A673 (cell line): ENCODE measurements at regions not wholly inside any gene's neighbourhood (a gene's known extent, or its start where the extent isn't known, plus 50 kb on each side); places are given as distances from the start of the nearest gene placed in this dataset.

Experiments used
- BruUV-seq: library from RNA; stranded (reverse); fragments of 400-500 nt; replicated peaks from 2 replicates; lab custom pipeline; 2021; lab: Mats Ljungman, UMichigan
- CTCF ChIA-PET: fragments of 300-600 bp; sonication (Branson Sonifier 250); formaldehyde crosslinking; loops from one replicate; lab custom pipeline; 2022; ENCODE audit warnings: antibody characterized with exemption; lab: Charles Lee
- POLR2A ChIA-PET: fragments of 300-600 bp; sonication (Branson Sonifier 250); formaldehyde crosslinking; loops from one replicate; lab custom pipeline; 2022; ENCODE audit warnings: antibody characterized with exemption; ENCODE audit not compliant: low non-redundant PET; lab: Charles Lee
- DNase-seq: peaks from one replicate; pipeline ENCODE4 v3.0.0-alpha.2; 2015; ENCODE audit warnings: low spot score
- H3K27ac ChIP-seq: fragments of 200-600 bp; sonication (generic); 2 replicates; pipeline ENCODE4 v1.5.1; 2016; ENCODE audit warnings: mixed run types, low read depth, mild to moderate bottlenecking, mixed read lengths, antibody characterized with exemption, low read length; ENCODE audit not compliant: poor library complexity, severe bottlenecking
- H3K27me3 ChIP-seq: fragments of 200-600 bp; sonication (generic); replicated peaks from 2 replicates; pipeline ENCODE4 v1.6.1; 2017; ENCODE audit warnings: mixed run types, low read depth, mild to moderate bottlenecking, mixed read lengths, antibody characterized with exemption, low read length; ENCODE audit not compliant: insufficient read depth, poor library complexity
- H3K36me3 ChIP-seq: fragments of 200-600 bp; sonication (generic); 2 replicates; pipeline ENCODE4 v1.6.1; 2016; ENCODE audit warnings: mixed run types, mild to moderate bottlenecking, mixed read lengths, antibody characterized with exemption, low read length; ENCODE audit not compliant: insufficient read depth, poor library complexity, severe bottlenecking
- H3K4me1 ChIP-seq: fragments of 200-600 bp; sonication (generic); 2 replicates; pipeline ENCODE4 v1.6.1; 2017; ENCODE audit warnings: mixed run types, mild to moderate bottlenecking, mixed read lengths, antibody characterized with exemption, low read length; ENCODE audit not compliant: insufficient read depth, poor library complexity, severe bottlenecking
- H3K4me3 ChIP-seq: fragments of 200-600 bp; sonication (generic); 2 replicates; pipeline ENCODE4 v1.5.1; 2016; ENCODE audit warnings: low read depth, mixed run types, mild to moderate bottlenecking, mixed read lengths, low read length; ENCODE audit not compliant: poor library complexity, severe bottlenecking
- H3K9me3 ChIP-seq: fragments of 200-600 bp; sonication (generic); 2 replicates; pipeline ENCODE4 v1.6.1; 2016; ENCODE audit warnings: mixed run types, low read depth, mild to moderate bottlenecking, mixed read lengths, antibody characterized with exemption, low read length; ENCODE audit not compliant: poor library complexity, severe bottlenecking
- CTCF ChIP-seq: fragments of 300-800, 200-600 bp; sonication (generic); conservative IDR thresholded peaks from 2 replicates; pipeline ENCODE4 v1.5.1; 2017; ENCODE audit warnings: low read depth, mild to moderate bottlenecking, antibody characterized with exemption, low read length, moderate library complexity, mixed read lengths
- EZH2 ChIP-seq: fragments of 200-600 bp; sonication (generic); IDR thresholded peaks from 2 replicates; pipeline ENCODE4 v1.6.1; 2017; ENCODE audit warnings: borderline replicate concordance, low read depth, mild to moderate bottlenecking, mixed read lengths, antibody characterized with exemption, low read length; ENCODE audit not compliant: poor library complexity, severe bottlenecking
- intact Hi-C: fragments of 100-400 bp; cut with micrococcal nuclease; formaldehyde crosslinking; loops from one replicate; pipeline ENCODE4 v1.10.0; 2022; ENCODE audit not compliant: unreplicated experiment

- Histone ChIP-seq H3K27ac (no peak overlapping the region), H3K27me3 (no peaks in the 10 kb centered on the region), H3K4me3 (no peak overlapping the region), H3K4me1 (peaks cover 14% of the 10 kb centered on the region), H3K36me3 (no peaks in the 10 kb centered on the region), H3K9me3 (no peaks in the 10 kb centered on the region)
- ChIA-PET CTCF (no interaction called here), POLR2A (no interaction called here)
- intact Hi-C loops = no loop called here
- no peak for DNase-seq
- BruUV-seq = no TSS peak
- TF ChIP-seq EZH2 (no peak), CTCF (no peak)
These were observed 178.6 kb downstream of the PHLDA1 start for GRCh38 chr12:75852956-75853355.

DNA sequence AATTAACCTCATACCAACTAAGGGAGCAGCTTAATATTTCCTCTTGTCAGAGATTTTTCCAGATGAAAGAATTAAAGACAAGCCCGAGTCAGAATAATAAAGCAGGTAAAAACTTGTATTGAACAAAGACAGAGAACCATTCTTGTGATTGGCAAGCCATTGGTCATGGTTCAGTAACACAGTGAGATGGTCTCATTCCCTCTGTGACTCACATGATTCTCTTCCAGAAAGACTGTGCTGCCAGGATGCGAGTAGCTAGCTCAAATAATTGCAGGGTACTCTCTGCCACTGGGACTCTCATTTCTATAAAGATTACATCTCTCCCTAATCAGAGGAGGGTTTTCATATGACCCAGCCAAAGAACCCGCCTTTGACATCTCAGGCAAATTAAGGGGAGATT is 179.4 kb downstream of the PHLDA1 start:
- peak; percentile 22 for DNase-seq
- no peaks in the 10 kb centered on the region for H3K27me3 ChIP-seq
- no peaks in the 10 kb centered on the region for H3K9me3 ChIP-seq
- intact Hi-C loops = no loop called here
- ChIA-PET POLR2A (no interaction called here), CTCF (no interaction called here)
- TF ChIP-seq EZH2 = no peak
- TF ChIP-seq CTCF = no peak
- H3K4me1 ChIP-seq = peaks cover 11% of the 10 kb centered on the region
- H3K4me3 ChIP-seq = no peak overlapping the region
- BruUV-seq = no TSS peak
- H3K36me3 ChIP-seq = no peaks in the 10 kb centered on the region
- H3K27ac ChIP-seq = no peak overlapping the region

GRCh38 chr12:75850721-75851462 is 180.7 kb downstream of the PHLDA1 start:
- H3K36me3 ChIP-seq = no peaks in the 10 kb centered on the region
- no peak overlapping the region for H3K4me3 ChIP-seq
- H3K27me3 ChIP-seq = no peaks in the 10 kb centered on the region
- intact Hi-C loops = no loop called here
- H3K4me1 ChIP-seq = peaks cover 10% of the 10 kb centered on the region
- no peaks in the 10 kb centered on the region for H3K9me3 ChIP-seq
- POLR2A ChIA-PET = no interaction called here
- CTCF ChIA-PET = no interaction called here
- DNase-seq = no peak
- no peak for TF ChIP-seq CTCF
- BruUV-seq = no TSS peak
- no peak overlapping the region for H3K27ac ChIP-seq
